Caco-2 (cell line): ENCODE measurements at regions not wholly inside any gene's neighbourhood (a gene's known extent, or its start where the extent isn't known, plus 50 kb on each side); places are given as distances from the start of the nearest gene placed in this dataset.

Experiments used
- BruUV-seq: library from RNA; stranded (reverse); fragments of 400-500 nt; replicated peaks from 2 replicates; lab custom pipeline; 2021; lab: Mats Ljungman, UMichigan
- CTCF ChIA-PET: fragments of 300-600 bp; sonication (Branson Sonifier 250); formaldehyde crosslinking; loops from one replicate; lab custom pipeline; 2022; ENCODE audit warnings: antibody characterized with exemption; lab: Charles Lee
- POLR2A ChIA-PET: fragments of 300-600 bp; sonication (Branson Sonifier 250); formaldehyde crosslinking; loops from one replicate; lab custom pipeline; 2022; ENCODE audit warnings: antibody characterized with exemption; lab: Charles Lee
- DNase-seq, 2 experiments: peaks; one replicate each; pipeline versions ENCODE4 v3.0.0 to v3.0.0-alpha.2; 2020 to 2022
- H3K27me3 ChIP-seq: replicated peaks from 2 replicates; pipeline ENCODE4 v1.6.0; 2011; ENCODE audit warnings: low read length; ENCODE audit not compliant: control insufficient read depth, insufficient read depth
- H3K36me3 ChIP-seq: 2 replicates; pipeline ENCODE4 v1.5.1; 2011; ENCODE audit warnings: low read length; ENCODE audit not compliant: control insufficient read depth, insufficient read depth
- H3K4me1 ChIP-seq: fragments of 250-450 bp; sonication (Bioruptor Pico); 2 replicates; pipeline ENCODE4 v1.5.1; 2020; ENCODE audit warnings: mild to moderate bottlenecking
- H3K4me3 ChIP-seq: 2 replicates; pipeline ENCODE4 v1.5.1; 2011; ENCODE audit warnings: low read depth, mild to moderate bottlenecking, control low read depth, low read length
- H3K9me3 ChIP-seq: fragments of 250-450 bp; sonication (Bioruptor Pico); 2 replicates; pipeline ENCODE4 v1.5.1; 2020; ENCODE audit warnings: mild to moderate bottlenecking, moderate library complexity
- H3K27ac Mint-ChIP-seq: one replicate; pipeline ENCODE4 v1.8.0; 2022; ENCODE audit warnings: mixed read lengths; ENCODE audit not compliant: unreplicated experiment
- H3K27me3 Mint-ChIP-seq: one replicate; pipeline ENCODE4 v1.8.0; 2022; ENCODE audit warnings: mixed read lengths; ENCODE audit not compliant: insufficient read depth, unreplicated experiment
- H3K36me3 Mint-ChIP-seq: one replicate; pipeline ENCODE4 v1.8.0; 2022; ENCODE audit warnings: mild to moderate bottlenecking, mixed read lengths; ENCODE audit not compliant: insufficient read depth, unreplicated experiment
- H3K4me1 Mint-ChIP-seq: one replicate; pipeline ENCODE4 v1.8.0; 2022; ENCODE audit warnings: low read depth, mixed read lengths; ENCODE audit not compliant: unreplicated experiment
- H3K4me3 Mint-ChIP-seq: one replicate; pipeline ENCODE4 v1.8.0; 2022; ENCODE audit warnings: mild to moderate bottlenecking, moderate library complexity, mixed read lengths; ENCODE audit not compliant: unreplicated experiment
- H3K9me3 Mint-ChIP-seq: one replicate; pipeline ENCODE4 v1.8.0; 2022; ENCODE audit warnings: mixed read lengths; ENCODE audit not compliant: unreplicated experiment
- intact Hi-C: fragments of 100-400 bp; cut with micrococcal nuclease; formaldehyde crosslinking; loops from one replicate; pipeline ENCODE4 v1.10.0; 2022; ENCODE audit not compliant: unreplicated experiment
- TF ChIP-seq, protein P1 (sequence below), 2 experiments: fragments of 200-600 bp in 1 of 2; IDR thresholded peaks; 1 replicate in 1 of 2; 2 replicates in 1 of 2; pipeline versions ENCODE4 v1.5.1 to v1.8.0; 2011 to 2022; ENCODE audit warnings: antibody characterized with exemption in 1 of 2, control low read depth in 1 of 2, inconsistent platforms in 1 of 2, low read depth in 1 of 2, low read length in 1 of 2, mild to moderate bottlenecking in 1 of 2, moderate library complexity in 1 of 2; ENCODE audit not compliant: insufficient read depth in 1 of 2, severe bottlenecking in 1 of 2, unreplicated experiment in 1 of 2

DNA sequence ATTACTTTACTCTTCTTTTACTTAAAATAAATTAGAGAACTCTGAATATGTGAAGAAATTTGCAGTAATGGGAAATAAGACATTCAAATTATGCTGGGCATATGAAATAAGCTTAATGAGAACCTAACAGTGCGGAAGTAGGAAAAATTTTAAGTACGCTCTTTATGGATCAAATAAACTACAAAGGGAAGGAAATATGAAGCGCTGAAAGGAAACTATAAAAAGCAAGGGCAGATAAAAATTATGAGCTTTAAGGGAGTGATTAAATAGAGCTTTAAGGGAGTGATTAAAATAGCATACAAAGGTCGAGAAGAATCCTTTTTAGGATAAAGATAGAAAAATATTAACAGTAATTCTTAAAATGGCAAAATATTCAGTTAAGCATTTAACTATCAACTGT is 118.3 kb upstream of the AADACL2 start:
- ChIA-PET POLR2A (no interaction called here), CTCF (no interaction called here)
- Mint-ChIP-seq H3K4me3 (no peak overlapping the region), H3K27me3 (no peaks in the 10 kb centered on the region), H3K36me3 (no peaks in the 10 kb centered on the region), H3K27ac (no peak overlapping the region), H3K9me3 (peaks cover 2% of the 10 kb centered on the region), H3K4me1 (no peaks in the 10 kb centered on the region)
- Histone ChIP-seq H3K27me3 (no peaks in the 10 kb centered on the region), H3K4me3 (no peak overlapping the region), H3K9me3 (no peaks in the 10 kb centered on the region), H3K36me3 (no peaks in the 10 kb centered on the region), H3K4me1 (no peaks in the 10 kb centered on the region)
- BruUV-seq = no TSS peak
- intact Hi-C loops = no loop called here
- DNase-seq = no peak
- TF ChIP-seq, protein P1, sequence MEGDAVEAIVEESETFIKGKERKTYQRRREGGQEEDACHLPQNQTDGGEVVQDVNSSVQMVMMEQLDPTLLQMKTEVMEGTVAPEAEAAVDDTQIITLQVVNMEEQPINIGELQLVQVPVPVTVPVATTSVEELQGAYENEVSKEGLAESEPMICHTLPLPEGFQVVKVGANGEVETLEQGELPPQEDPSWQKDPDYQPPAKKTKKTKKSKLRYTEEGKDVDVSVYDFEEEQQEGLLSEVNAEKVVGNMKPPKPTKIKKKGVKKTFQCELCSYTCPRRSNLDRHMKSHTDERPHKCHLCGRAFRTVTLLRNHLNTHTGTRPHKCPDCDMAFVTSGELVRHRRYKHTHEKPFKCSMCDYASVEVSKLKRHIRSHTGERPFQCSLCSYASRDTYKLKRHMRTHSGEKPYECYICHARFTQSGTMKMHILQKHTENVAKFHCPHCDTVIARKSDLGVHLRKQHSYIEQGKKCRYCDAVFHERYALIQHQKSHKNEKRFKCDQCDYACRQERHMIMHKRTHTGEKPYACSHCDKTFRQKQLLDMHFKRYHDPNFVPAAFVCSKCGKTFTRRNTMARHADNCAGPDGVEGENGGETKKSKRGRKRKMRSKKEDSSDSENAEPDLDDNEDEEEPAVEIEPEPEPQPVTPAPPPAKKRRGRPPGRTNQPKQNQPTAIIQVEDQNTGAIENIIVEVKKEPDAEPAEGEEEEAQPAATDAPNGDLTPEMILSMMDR (IDR thresholded peaks at IDR 0.05; ENCODE audit: insufficient read depth in 1 of 2, low read depth in 1 of 2, low read length in 1 of 2, severe bottlenecking in 1 of 2, unreplicated experiment in 1 of 2) = no peak

DNA sequence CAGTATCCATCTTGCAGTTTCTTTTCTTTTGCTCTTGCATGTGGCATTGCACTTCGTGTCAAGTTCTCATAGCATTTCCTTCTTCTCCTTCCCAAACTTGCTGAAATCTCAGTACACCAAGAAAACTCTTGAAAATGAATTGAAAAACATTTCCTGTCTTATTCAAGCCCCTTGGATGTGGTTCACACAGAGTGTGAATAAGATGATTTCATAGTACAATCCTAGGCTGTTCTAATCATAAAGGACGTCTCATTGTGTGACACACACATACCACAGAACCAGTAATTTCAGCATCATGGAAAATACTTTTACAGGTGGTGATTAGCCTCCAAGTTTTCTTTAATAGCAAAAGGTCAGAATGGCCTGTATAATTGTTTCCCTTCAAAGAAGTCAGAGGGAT is 121.6 kb upstream of the AADACL2 start:
- ChIA-PET POLR2A (no interaction called here), CTCF (no interaction called here)
- peaks cover 18% of the 10 kb centered on the region for H3K9me3 Mint-ChIP-seq
- H3K36me3 Mint-ChIP-seq = no peaks in the 10 kb centered on the region
- no peak overlapping the region for H3K27ac Mint-ChIP-seq
- no peaks in the 10 kb centered on the region for H3K4me1 Mint-ChIP-seq
- TF ChIP-seq, protein P1 (IDR thresholded peaks at IDR 0.05; ENCODE audit: insufficient read depth in 1 of 2, low read depth in 1 of 2, low read length in 1 of 2, severe bottlenecking in 1 of 2, unreplicated experiment in 1 of 2) = no peak
- H3K27me3 Mint-ChIP-seq = no peaks in the 10 kb centered on the region
- intact Hi-C loops = no loop called here
- no TSS peak for BruUV-seq
- Histone ChIP-seq H3K36me3 (no peaks in the 10 kb centered on the region), H3K9me3 (no peaks in the 10 kb centered on the region), H3K27me3 (no peaks in the 10 kb centered on the region), H3K4me3 (no peak overlapping the region), H3K4me1 (no peaks in the 10 kb centered on the region)
- DNase-seq = no peak
- no peak overlapping the region for H3K4me3 Mint-ChIP-seq

DNA sequence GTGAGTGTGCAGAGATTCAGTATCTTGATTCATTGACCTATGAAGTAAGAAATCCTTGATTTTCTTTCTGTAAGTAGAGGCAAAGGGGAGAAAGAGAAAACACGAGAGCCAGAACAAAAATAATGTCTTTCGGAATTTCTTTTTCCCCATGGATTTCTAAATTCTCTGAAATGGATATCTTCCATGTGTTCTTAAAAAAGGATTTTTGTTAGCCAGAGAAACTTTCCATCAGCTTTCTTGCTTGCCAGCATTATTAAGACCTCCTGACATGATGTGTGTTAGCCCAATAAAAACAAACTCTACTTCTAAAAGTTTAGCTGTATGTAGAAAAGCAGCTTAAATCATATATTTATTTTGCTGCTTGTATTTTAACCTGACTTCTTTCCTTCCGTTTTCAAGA is 122.3 kb upstream of the AADACL2 start:
- TF ChIP-seq, protein P1 (IDR thresholded peaks at IDR 0.05; ENCODE audit: insufficient read depth in 1 of 2, low read depth in 1 of 2, low read length in 1 of 2, severe bottlenecking in 1 of 2, unreplicated experiment in 1 of 2) = no peak
- BruUV-seq = no TSS peak

More for the DNA sequence above, 122.3 kb upstream of the AADACL2 start:
- Histone ChIP-seq H3K27me3 (no peaks in the 10 kb centered on the region), H3K4me3 (no peak overlapping the region), H3K4me1 (no peaks in the 10 kb centered on the region), H3K9me3 (no peaks in the 10 kb centered on the region), H3K36me3 (no peaks in the 10 kb centered on the region)
- no peak overlapping the region for H3K4me3 Mint-ChIP-seq
- peaks cover 18% of the 10 kb centered on the region for H3K9me3 Mint-ChIP-seq
- H3K4me1 Mint-ChIP-seq = no peaks in the 10 kb centered on the region
- no peak overlapping the region for H3K27ac Mint-ChIP-seq
- no peaks in the 10 kb centered on the region for H3K36me3 Mint-ChIP-seq
- CTCF ChIA-PET = no interaction called here
- intact Hi-C loops = no loop called here
- POLR2A ChIA-PET = no interaction called here
- no peaks in the 10 kb centered on the region for H3K27me3 Mint-ChIP-seq
- no peak for DNase-seq
